ENCODE measurements at regions not wholly inside any gene's neighbourhood (a gene's known extent, or its start where the extent isn't known, plus 50 kb on each side); places are given as distances from the start of the nearest gene placed in this dataset.

- TF ChIP-seq CTCF (IDR thresholded peaks at IDR 0.05): no peak
- no peak for TF ChIP-seq ZFX (IDR thresholded peaks at IDR 0.05; ENCODE audit: borderline replicate concordance)
These were observed 659.2 kb upstream of the AADAT start for GRCh38 chr4:170748975-170749374.
